Dermis blood vessel endothelial cell (primary cell): ENCODE measurements at regions not wholly inside any gene's neighbourhood (a gene's known extent, or its start where the extent isn't known, plus 50 kb on each side); places are given as distances from the start of the nearest gene placed in this dataset.
"Not testable (repeated sequence)": the region's sequence is repeated elsewhere in the genome, so short reads cannot be mapped to it uniquely, and the experiment has no call there.

Experiments
- DNase-seq: peaks from one replicate; pipeline ENCODE4 v3.0.0; 2010

DNA sequence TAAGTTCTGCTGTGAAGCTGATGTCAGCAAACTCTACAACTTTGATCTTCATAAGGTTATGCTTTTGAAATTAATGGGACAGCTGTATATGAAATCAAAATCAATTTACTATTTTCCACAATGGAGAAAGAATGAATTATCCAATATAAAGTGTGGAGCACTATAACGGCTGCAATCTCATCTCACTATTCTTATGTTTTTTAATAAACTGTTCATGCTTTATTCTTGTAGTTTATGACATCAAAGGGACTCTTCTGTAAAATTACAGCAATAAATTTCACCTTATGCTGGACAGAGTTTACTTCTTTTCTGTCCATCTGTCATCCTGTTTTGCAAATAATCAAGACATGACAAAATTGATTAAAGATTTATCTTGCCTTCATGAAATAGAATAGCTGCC lies 192.5 kb downstream of the TECRL start:
- no peak for DNase-seq

GRCh38 chr4:64205376-64205775 lies 203.9 kb downstream of the TECRL start:
- DNase-seq: no peak

DNA sequence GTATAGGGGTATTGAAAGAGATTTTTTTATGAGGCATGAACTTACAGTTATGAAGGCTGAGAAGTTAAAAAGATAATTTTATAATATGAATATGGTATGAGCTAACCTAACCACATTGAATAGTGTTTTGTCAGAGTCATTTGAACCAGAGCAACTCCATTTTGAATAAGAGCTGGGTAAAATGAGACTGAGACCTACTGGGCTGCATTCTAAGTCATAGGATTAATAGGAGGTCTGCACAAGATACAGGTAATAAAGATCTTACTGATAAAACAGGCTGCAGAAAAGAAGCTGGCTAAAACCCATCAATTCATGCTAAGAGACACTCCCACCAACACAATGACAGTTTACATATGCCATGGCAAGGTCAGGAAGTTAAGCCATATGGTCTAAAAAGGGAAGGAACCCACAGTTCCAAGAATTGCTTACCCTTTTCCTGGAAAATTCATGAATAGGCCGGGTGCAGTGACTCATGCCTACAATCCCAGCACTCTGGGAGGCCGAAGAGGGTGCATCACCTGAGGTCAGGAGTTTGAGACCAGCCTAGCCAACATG lies 209.2 kb downstream of the TECRL start:
- DNase-seq: no peak

DNA sequence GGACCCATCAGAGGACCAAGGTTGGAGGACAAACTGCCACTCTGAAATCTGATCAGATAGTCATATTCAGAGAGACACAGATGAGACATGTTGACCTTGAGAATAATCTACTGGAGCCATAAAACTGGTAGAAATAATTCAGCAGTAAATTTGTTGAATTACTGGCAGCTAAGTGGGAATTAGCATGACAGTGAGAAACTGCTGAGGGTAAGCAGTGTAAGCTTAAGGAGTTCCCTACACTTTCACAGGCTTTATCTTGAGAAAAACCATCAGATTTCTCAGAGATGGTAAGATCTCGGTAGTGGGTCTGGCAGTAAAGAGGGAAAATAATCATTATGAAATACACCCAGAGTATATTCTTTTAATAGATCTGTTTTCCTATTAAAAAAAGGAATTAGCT lies 213.7 kb downstream of the TECRL start:
- DNase-seq: no peak

- no peak for DNase-seq
These were observed 216.4 kb downstream of the TECRL start for GRCh38 chr4:64192731-64193412.

DNA sequence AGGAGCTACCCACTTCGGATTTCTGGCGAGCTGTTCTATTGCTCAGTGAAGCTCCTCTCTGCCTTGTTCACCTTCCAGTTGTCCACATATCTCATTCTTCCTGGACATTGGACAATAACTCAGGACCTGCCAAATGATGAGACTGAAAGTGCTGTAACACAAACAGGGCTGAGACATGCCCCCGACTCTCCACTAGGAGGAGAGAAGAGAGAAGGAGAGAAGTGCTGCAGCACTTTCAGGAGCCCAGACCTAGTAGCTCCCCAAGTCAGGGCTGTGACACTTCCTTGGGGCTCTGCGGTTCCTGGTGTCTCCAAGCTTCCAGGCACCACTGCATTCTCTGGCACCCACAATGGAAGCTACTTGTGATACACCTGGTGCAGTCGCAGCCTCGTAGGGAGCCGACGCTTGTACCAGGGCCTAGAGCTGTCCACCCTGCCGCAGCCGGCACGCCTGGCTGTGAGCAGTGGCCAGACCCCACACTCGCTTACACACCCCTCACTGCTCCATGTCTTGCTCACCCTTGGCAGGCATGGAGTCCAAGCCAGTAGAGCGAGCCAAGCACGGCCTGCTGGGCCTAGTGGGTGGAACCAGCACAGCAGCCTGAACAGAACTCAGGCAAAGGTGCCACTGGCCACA lies 234.9 kb downstream of the TECRL start:
- no peak for DNase-seq

DNA sequence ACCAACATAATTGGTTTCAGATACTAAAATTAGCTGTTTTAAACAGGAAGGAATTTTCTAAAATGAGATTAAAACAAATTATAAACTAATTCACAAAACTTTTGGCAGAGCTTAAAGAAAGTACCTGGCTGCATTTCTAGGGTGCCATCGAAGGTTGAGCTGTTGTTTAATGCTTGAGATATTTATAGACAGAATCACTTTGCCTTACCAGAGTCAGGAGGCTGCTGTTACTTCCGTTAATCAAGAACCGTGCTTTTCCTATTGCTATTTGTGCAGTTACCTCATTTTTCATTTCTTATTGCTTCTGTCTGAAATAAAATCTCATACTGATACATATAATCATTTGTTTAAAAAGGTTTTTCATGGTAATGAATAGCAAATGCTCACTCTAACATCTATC lies 242.9 kb downstream of the TECRL start:
- no peak for DNase-seq

DNA sequence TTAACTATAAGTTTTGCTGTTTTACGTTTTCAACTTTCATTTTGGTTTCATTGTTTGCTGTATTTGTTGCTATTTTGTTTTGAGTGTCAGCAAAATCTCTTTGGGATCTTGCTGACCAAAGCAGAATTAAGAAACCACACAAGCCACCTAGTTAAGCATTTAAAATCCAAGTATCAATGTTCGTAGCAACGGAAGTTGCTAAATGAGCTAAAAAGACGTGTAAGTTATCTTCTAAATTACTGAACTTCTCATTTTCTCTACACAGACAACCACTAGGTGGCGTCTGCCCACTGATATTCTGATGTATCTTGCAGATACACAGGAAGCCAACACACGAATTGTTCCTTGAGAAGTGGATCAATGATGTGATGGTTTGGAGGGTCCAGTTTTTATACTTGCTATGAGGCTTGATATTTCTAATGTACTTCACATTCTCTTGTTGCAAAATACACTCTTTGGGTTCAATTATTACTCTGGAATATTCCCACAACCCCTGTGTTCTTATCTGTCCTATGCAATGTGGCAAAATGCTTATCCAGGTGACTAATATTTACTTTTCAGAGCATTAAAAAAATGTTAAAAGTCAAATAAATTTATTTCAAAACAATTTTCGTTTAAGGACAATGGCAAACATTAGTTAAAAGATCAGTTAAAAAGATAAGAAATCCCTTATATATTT lies 250.5 kb downstream of the TECRL start:
- peak; percentile 55 for DNase-seq

- no peak for DNase-seq
These were observed 251.9 kb downstream of the TECRL start for GRCh38 chr4:64157397-64157796.

GRCh38 chr4:64156253-64156652 lies 253.0 kb downstream of the TECRL start:
- no peak for DNase-seq

GRCh38 chr4:64146030-64146429 lies 263.2 kb downstream of the TECRL start:
- DNase-seq: no peak

DNA sequence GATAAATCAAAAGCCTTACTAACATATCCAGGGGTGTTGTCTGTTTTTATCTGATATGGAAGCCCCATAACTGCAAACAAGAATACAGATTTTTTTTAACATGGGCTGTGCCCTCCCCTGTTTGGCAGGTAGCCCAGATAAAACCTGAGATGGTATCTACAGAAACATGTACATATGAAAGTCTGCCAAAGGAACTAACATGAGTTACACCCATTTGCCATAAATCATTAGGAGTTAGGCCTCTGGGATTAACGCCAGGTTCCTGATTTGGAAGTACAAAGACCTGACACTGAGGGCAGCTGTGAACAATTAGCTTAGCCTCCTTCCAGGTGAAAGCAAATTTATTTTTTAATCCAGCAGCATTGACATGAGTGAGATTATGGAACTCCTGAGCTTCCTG lies 264.3 kb downstream of the TECRL start:
- DNase-seq: no peak

GRCh38 chr4:64130907-64131306 lies 278.3 kb downstream of the TECRL start:
- DNase-seq: no peak

- no peak for DNase-seq
These were observed 283.9 kb downstream of the TECRL start for GRCh38 chr4:64125354-64125753.

DNA sequence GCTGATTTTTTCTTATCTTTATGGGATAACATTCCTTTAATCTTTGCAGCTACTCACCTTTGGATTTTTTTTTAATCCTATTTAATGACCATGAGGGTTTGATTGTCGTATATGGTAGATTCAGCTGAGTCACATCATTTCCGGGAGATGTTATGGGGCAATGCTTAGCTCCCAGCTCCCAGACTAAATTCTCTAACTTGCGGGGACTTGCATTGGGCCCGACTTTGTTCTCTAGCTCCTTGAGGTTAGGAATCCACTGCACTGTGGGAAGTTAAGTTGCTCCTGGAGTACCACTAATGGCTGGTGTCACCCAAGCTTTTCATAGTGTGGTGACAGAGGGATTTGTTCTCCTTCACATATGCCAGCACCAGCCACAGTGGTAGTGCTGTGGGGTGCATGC lies 287.4 kb downstream of the TECRL start:
- DNase-seq: no peak

DNA sequence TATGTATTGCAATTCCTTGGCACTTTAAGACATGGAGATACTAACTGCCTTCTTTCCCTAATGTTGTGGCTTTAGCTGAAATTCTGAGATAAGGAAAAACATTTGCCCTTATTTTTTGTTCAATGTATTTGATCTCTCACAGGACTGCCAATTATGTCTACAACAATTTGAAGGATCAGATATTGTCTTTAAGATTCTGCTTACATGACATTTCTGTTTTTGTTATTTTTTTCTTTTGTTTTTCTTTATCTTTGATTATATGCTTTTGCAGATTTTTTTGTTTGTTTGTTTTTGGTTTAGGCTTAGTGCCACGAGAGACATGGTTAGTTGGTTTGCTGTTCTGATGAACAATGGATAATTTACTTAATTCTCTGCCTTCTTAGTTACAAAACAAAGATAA lies 303.3 kb downstream of the TECRL start:
- no peak for DNase-seq

GRCh38 chr4:64095398-64095797 lies 313.9 kb downstream of the TECRL start:
- DNase-seq: no peak

GRCh38 chr4:64079316-64079715 lies 329.9 kb downstream of the TECRL start:
- no peak for DNase-seq

- no peak for DNase-seq
These were observed 341.2 kb downstream of the TECRL start for GRCh38 chr4:64068096-64068495.

GRCh38 chr4:64062991-64063390 lies 346.3 kb downstream of the TECRL start:
- DNase-seq: no peak

- not testable (repeated sequence) for DNase-seq
These were observed 372.2 kb downstream of the TECRL start for GRCh38 chr4:64037033-64037432.

DNA sequence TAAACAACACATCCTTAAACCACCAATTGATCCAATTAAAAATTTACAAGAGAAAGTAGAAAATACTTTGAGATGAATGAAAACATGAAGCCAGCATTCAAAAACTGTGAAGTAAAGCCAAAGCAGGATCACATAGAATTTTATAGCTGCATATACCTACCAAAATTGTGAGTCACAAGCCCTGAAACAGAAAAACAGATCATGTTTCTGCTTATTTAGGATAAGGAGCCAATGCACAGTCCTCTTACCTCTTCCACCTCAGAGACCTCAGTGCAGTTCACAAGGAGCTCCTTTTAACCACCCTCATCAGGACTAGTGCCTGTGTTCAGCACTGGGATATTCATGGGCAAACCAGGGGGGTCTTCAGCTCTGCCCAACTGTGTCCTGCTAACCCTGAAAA lies 386.7 kb downstream of the TECRL start:
- no peak for DNase-seq

GRCh38 chr4:64016893-64017292 lies 392.4 kb downstream of the TECRL start:
- DNase-seq: no peak

GRCh38 chr4:64014647-64015046 lies 394.6 kb downstream of the TECRL start:
- no peak for DNase-seq
